Hepatocyte (in vitro differentiated cells): ENCODE measurements at regions not wholly inside any gene's neighbourhood (a gene's known extent, or its start where the extent isn't known, plus 50 kb on each side); places are given as distances from the start of the nearest gene placed in this dataset.

Experiments
- DNase-seq: peaks from one replicate; pipeline ENCODE4 v3.0.0-alpha.2; 2016; ENCODE audit warnings: low spot score
- H2AFZ ChIP-seq: fragments of 200-600 bp; sonication (generic); 2 replicates; pipeline ENCODE4 v1.6.0; 2016; ENCODE audit warnings: antibody characterized with exemption, mild to moderate bottlenecking
- H3K27ac ChIP-seq: fragments of 200-600 bp; sonication (generic); 2 replicates; pipeline ENCODE4 v1.5.1; 2016; ENCODE audit warnings: mild to moderate bottlenecking
- H3K27me3 ChIP-seq: fragments of 200-600 bp; sonication (generic); 2 replicates; pipeline ENCODE4 v1.6.1; 2016
- H3K36me3 ChIP-seq: fragments of 200-600 bp; sonication (generic); replicated peaks from 2 replicates; pipeline ENCODE4 v1.5.1; 2016; ENCODE audit warnings: low read depth; ENCODE audit not compliant: insufficient read depth
- H3K4me1 ChIP-seq: fragments of 200-600 bp; sonication (generic); 2 replicates; pipeline ENCODE4 v1.5.1; 2016; ENCODE audit warnings: mild to moderate bottlenecking, moderate library complexity; ENCODE audit not compliant: insufficient read depth
- H3K4me2 ChIP-seq: fragments of 200-600 bp; sonication (generic); 2 replicates; pipeline ENCODE4 v1.6.0; 2016
- H3K4me3 ChIP-seq: fragments of 200-600 bp; sonication (generic); 2 replicates; pipeline ENCODE4 v1.5.1; 2016; ENCODE audit warnings: mild to moderate bottlenecking
- H3K79me2 ChIP-seq: fragments of 200-600 bp; sonication (generic); 2 replicates; pipeline ENCODE4 v1.6.0; 2017; ENCODE audit warnings: mild to moderate bottlenecking
- H3K9me2 ChIP-seq: fragments of 200-600 bp; sonication (generic); replicated peaks from 2 replicates; pipeline ENCODE4 v1.6.0; 2017; ENCODE audit warnings: mild to moderate bottlenecking; ENCODE audit not compliant: insufficient read depth
- H3K9me3 ChIP-seq: fragments of 200-600 bp; sonication (generic); 2 replicates; pipeline ENCODE4 v1.5.1; 2016; ENCODE audit warnings: low read depth, mild to moderate bottlenecking
- H4K20me1 ChIP-seq: fragments of 200-600 bp; sonication (generic); 2 replicates; pipeline ENCODE4 v1.6.0; 2016; ENCODE audit warnings: mild to moderate bottlenecking; ENCODE audit not compliant: insufficient read depth, poor library complexity, severe bottlenecking
- CTCF ChIP-seq: fragments of 200-600 bp; sonication (generic); IDR thresholded peaks from 2 replicates; pipeline ENCODE4 v1.5.1; 2016; ENCODE audit warnings: antibody characterized with exemption, mild to moderate bottlenecking; ENCODE audit not compliant: poor library complexity
- EZH2 ChIP-seq: fragments of 200-600 bp; sonication (generic); IDR thresholded peaks from 2 replicates; pipeline ENCODE4 v1.6.1; 2016; ENCODE audit warnings: antibody characterized with exemption, mild to moderate bottlenecking, borderline replicate concordance
- EZH2phosphoT487 ChIP-seq: fragments of 200-600 bp; sonication (generic); IDR thresholded peaks from one replicate; pipeline ENCODE4 v1.6.1; 2018; ENCODE audit warnings: antibody characterized with exemption, mild to moderate bottlenecking, low read depth, moderate library complexity; ENCODE audit not compliant: unreplicated experiment, severe bottlenecking
- WGBS: methylation state at CpG from one replicate; pipeline ENCODE4 v1.1.6; 2016; ENCODE audit warnings: low lambda C conversion rate; ENCODE audit errors: missing lambda C conversion rate; 5-methylcytosine and 5-hydroxymethylcytosine counted together

DNA sequence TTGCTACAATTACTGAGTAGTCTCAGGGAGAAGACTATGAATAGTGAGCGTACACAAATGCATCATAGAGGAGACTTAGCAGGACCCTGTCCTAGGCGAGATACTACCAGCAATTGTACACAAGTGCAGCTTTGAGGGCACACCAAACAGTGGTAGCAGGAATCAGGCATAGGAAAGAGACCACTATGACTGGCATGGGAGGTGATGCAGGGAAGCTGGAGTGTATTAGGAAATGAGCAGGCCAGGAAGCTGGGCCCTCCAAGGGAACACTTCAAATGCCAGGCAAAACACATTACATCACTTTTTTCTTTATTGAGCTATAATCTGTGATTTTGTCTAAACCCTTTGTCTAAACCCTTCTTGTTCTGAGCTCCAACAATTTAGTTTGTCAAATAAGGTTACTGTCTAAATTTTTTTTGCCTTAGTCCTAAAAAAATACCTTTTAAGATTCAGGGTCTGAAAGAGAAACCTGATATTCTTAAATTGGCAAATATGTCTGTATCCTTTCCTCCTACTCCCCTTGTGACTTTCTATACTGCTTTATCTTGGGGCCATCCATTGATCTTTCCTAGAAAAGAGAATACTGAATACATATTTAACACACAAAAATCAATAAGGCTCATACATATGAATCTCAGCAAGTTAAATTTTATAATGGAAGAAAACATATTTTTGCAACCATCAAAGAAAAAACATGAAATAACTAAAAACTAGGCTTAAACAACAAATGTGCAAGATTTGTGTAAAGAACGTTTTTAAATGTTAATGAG, 193.8 kb upstream of the PHYHIPL start:
- 88% methylated on average over 3 of the region's 3 CpGs for WGBS
- Histone ChIP-seq H3K27me3 (no peaks in the 10 kb centered on the region), H3K4me1 (no peaks in the 10 kb centered on the region), H3K36me3 (no peaks in the 10 kb centered on the region), H3K27ac (no peak overlapping the region), H4K20me1 (no peaks in the 10 kb centered on the region), H3K4me3 (no peak overlapping the region), H3K9me3 (no peaks in the 10 kb centered on the region), H3K79me2 (no peaks in the 10 kb centered on the region), H3K4me2 (no peak overlapping the region), H2AFZ (no peak overlapping the region), H3K9me2 (no peaks in the 10 kb centered on the region)
- TF ChIP-seq EZH2 (no peak), CTCF (no peak), EZH2phosphoT487 (no peak)
- DNase-seq = no peak

DNA sequence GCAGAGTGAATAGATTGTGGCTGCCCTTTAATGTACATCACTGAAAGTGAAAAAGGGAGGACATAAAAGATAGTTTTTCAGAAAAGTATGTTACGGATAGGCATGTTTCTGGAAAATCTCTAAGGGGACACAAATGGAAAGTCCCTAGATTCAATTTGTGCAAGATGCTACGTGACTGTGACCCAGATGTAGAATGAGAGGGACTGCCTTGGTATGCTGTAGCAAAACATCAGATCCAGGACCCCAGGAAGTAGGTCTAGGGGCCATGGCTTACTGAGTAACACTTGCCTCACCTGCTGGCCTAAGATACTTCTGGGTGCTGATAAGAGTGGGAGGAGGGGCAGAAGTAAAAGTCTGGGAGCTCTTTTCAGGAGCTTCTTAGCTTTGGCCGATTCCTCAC, 191.2 kb upstream of the PHYHIPL start:
- TF ChIP-seq EZH2phosphoT487 (no peak), EZH2 (no peak), CTCF (no peak)
- no peaks in the 10 kb centered on the region for H4K20me1 ChIP-seq
- no peaks in the 10 kb centered on the region for H3K79me2 ChIP-seq
- H3K9me3 ChIP-seq = no peaks in the 10 kb centered on the region
- no peak overlapping the region for H3K27ac ChIP-seq
- no peaks in the 10 kb centered on the region for H3K27me3 ChIP-seq
- 92% methylated on average over 3 of the region's 3 CpGs for WGBS
- no peak overlapping the region for H3K4me2 ChIP-seq
- H3K9me2 ChIP-seq = no peaks in the 10 kb centered on the region
- no peak overlapping the region for H3K4me3 ChIP-seq
- no peak for DNase-seq
- H3K4me1 ChIP-seq = no peaks in the 10 kb centered on the region
- no peaks in the 10 kb centered on the region for H3K36me3 ChIP-seq
- H2AFZ ChIP-seq = no peak overlapping the region

- Histone ChIP-seq H3K9me2 (no peaks in the 10 kb centered on the region), H3K4me1 (no peaks in the 10 kb centered on the region), H2AFZ (no peak overlapping the region), H3K4me3 (no peak overlapping the region), H3K27ac (no peak overlapping the region), H3K27me3 (no peaks in the 10 kb centered on the region), H3K9me3 (no peaks in the 10 kb centered on the region), H3K36me3 (no peaks in the 10 kb centered on the region), H3K4me2 (no peak overlapping the region), H4K20me1 (no peaks in the 10 kb centered on the region), H3K79me2 (no peaks in the 10 kb centered on the region)
- no peak for TF ChIP-seq EZH2
- TF ChIP-seq EZH2phosphoT487 = no peak
- no peak for TF ChIP-seq CTCF
- WGBS = 93% methylated on average over 2 of the region's 2 CpGs
- DNase-seq = no peak
Measured at GRCh38 chr10:58989486-58990039, 186.9 kb upstream of the PHYHIPL start.
